ENCODE measurements at regions not wholly inside any gene's neighbourhood (a gene's known extent, or its start where the extent isn't known, plus 50 kb on each side); places are given as distances from the start of the nearest gene placed in this dataset.

DNA sequence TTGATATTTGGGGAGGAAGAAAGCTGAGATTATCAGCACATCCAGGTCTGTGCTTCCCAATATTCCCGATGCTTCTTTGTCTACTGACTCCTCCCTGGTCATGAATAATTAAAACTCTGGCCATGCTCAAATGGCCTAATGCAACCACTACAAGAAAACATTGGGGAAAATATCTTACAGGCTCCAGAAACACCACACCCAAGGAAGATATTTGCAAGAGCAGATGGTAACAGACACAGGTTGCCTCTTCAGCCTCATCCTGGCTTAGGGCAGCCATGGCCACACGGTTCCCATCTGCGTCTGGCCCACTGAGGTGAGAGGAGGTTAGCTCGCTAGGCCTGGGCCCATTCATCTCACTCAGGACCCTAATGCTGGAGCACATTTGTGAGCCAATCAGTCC lies 108.4 kb upstream of the SDK1 start:
- TF ChIP-seq, protein P1, sequence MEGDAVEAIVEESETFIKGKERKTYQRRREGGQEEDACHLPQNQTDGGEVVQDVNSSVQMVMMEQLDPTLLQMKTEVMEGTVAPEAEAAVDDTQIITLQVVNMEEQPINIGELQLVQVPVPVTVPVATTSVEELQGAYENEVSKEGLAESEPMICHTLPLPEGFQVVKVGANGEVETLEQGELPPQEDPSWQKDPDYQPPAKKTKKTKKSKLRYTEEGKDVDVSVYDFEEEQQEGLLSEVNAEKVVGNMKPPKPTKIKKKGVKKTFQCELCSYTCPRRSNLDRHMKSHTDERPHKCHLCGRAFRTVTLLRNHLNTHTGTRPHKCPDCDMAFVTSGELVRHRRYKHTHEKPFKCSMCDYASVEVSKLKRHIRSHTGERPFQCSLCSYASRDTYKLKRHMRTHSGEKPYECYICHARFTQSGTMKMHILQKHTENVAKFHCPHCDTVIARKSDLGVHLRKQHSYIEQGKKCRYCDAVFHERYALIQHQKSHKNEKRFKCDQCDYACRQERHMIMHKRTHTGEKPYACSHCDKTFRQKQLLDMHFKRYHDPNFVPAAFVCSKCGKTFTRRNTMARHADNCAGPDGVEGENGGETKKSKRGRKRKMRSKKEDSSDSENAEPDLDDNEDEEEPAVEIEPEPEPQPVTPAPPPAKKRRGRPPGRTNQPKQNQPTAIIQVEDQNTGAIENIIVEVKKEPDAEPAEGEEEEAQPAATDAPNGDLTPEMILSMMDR (optimal IDR thresholded peaks at IDR 0.05 in 1 of 3, IDR thresholded peaks at IDR 0.05 in 1 of 3, conservative IDR thresholded peaks at IDR 0.05 in 1 of 3; ENCODE audit: extremely low read depth in 1 of 3, insufficient read depth in 2 of 3, low read length in 3 of 3), result no peak
- no peak for TF ChIP-seq EZH2 (IDR thresholded peaks at IDR 0.05; ENCODE audit: low read length)

Data from keratinocyte (primary cell).